HG02798 (cell line): ENCODE measurements at regions not wholly inside any gene's neighbourhood (a gene's known extent, or its start where the extent isn't known, plus 50 kb on each side); places are given as distances from the start of the nearest gene placed in this dataset.
"Not testable (repeated sequence)": the region's sequence is repeated elsewhere in the genome, so short reads cannot be mapped to it uniquely, and the experiment has no call there.

Source experiments
- ATAC-seq: cut with Tn5 transposase; IDR thresholded peaks from one replicate; pipeline ENCODE4 v1.9.1; 2021; ENCODE audit warnings: mild to moderate bottlenecking; ENCODE audit not compliant: unreplicated experiment, poor library complexity

- ATAC-seq, result no peak
These were observed 526.9 kb upstream of the FANCL start for GRCh38 chr2:58767828-58768714.

GRCh38 chr2:58764338-58765104, 523.4 kb upstream of the FANCL start:
- ATAC-seq, result no peak

GRCh38 chr2:58762176-58762781, 521.2 kb upstream of the FANCL start:
- peak; percentile 80 for ATAC-seq

GRCh38 chr2:58757971-58758370, 516.8 kb upstream of the FANCL start:
- no peak for ATAC-seq

- ATAC-seq, result no peak
These were observed 515.2 kb upstream of the FANCL start for GRCh38 chr2:58756336-58756735.

GRCh38 chr2:58752507-58752906, 511.4 kb upstream of the FANCL start:
- ATAC-seq, result not testable (repeated sequence)

- ATAC-seq, result not testable (repeated sequence)
These were observed 510.6 kb upstream of the FANCL start for GRCh38 chr2:58751676-58752075.

GRCh38 chr2:58749041-58749440, 507.9 kb upstream of the FANCL start:
- no peak for ATAC-seq

GRCh38 chr2:58745334-58745733, 504.2 kb upstream of the FANCL start:
- ATAC-seq, result not testable (repeated sequence)

- ATAC-seq, result no peak
These were observed 499.3 kb upstream of the FANCL start for GRCh38 chr2:58740426-58740825.

- no peak for ATAC-seq
These were observed 497.9 kb upstream of the FANCL start for GRCh38 chr2:58739033-58739432.

- no peak for ATAC-seq
These were observed 493.2 kb upstream of the FANCL start for GRCh38 chr2:58734365-58734764.

- ATAC-seq, result no peak
These were observed 491.9 kb upstream of the FANCL start for GRCh38 chr2:58732999-58733398.

GRCh38 chr2:58731488-58731869, 490.4 kb upstream of the FANCL start:
- no peak for ATAC-seq

GRCh38 chr2:58730764-58731487, 489.8 kb upstream of the FANCL start:
- no peak for ATAC-seq

- ATAC-seq, result no peak
These were observed 487.0 kb upstream of the FANCL start for GRCh38 chr2:58727981-58728656.

- ATAC-seq, result no peak
These were observed 480.9 kb upstream of the FANCL start for GRCh38 chr2:58721912-58722591.

GRCh38 chr2:58720770-58721697, 479.9 kb upstream of the FANCL start:
- ATAC-seq, result no peak
